ENCODE measurements at regions not wholly inside any gene's neighbourhood (a gene's known extent, or its start where the extent isn't known, plus 50 kb on each side); places are given as distances from the start of the nearest gene placed in this dataset.

GRCh38 chr6:43940393-43941087, 170.5 kb downstream of the VEGFA start:
- intact Hi-C loops (cut with DNase I) = no loop called here
- Histone ChIP-seq H3K9me3 (no peaks in the 10 kb centered on the region), H3K4me1 (peaks cover 13% of the 10 kb centered on the region), H3K27me3 (ENCODE audit: insufficient read depth in 3 of 3, low read length in 2 of 3) (no peaks in the 10 kb centered on the region), H3K4me3 (no peak overlapping the region), H3K36me3 (ENCODE audit: insufficient read depth in 1 of 2, low read depth in 1 of 2) (no peaks in the 10 kb centered on the region), H3K27ac (no peak overlapping the region)
- ATAC-seq (no peak), DNase-seq (no peak)
- TF ChIP-seq CTCF (IDR thresholded peaks at IDR 0.05) = no peak
- 86 to 88% (median 87%) methylated on average over 10 of the region's 10 CpGs for WGBS, 3 donors

GRCh38 chr6:43940071-43940392, 170.0 kb downstream of the VEGFA start:
- H3K9me3 ChIP-seq = no peaks in the 10 kb centered on the region
- DNase-seq = no peak
- ATAC-seq = no peak
- no peaks in the 10 kb centered on the region for H3K27me3 ChIP-seq (ENCODE audit: insufficient read depth in 3 of 3, low read length in 2 of 3)
- no peaks in the 10 kb centered on the region for H3K36me3 ChIP-seq (ENCODE audit: insufficient read depth in 1 of 2, low read depth in 1 of 2)
- H3K4me3 ChIP-seq = no peak overlapping the region
- peaks cover 13% of the 10 kb centered on the region for H3K4me1 ChIP-seq
- intact Hi-C loops (cut with DNase I) = no loop called here
- 48 to 75% (median 71%) methylated on average over 2 of the region's 2 CpGs for WGBS, 3 donors
- no peak for TF ChIP-seq CTCF (IDR thresholded peaks at IDR 0.05)
- no peak overlapping the region for H3K27ac ChIP-seq

DNA sequence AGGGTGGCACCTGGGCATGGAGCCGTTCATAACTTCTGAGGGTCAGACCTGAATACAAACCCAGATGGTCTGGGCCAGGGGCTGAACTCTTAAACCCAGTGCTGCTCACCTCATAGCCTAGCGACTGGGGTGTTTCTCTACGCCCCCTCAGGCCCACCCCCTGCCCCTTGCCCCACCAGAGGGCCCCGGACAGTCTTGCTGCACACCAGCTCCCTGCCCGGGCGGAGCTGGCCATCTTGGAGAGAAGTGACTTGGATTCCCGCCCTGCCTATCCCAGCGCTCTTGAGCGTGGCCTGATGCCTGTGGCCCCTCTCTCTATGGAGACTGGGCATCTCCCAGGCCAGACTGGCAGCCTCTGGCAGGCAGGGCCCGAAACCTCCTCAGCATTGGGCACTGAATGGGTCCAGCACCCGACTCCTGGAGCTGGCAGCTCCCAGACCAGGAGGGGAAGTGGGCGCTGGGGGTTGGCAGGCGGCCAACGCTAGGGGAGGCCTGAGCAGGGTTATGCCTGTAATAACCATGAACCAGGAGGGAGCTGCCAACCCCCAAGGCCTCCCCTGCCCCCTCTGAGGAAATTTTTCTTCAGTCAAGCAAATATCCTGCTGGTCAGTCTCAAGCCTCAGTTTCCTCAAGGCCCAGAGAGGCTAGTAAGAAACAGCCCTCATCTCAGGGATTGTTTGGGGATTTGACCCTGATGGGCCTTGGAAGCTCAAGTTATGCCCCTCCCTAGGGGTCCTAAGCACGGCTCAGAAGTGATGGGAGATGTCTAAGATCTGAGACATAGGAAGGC, 169.5 kb downstream of the VEGFA start:
- no peak for DNase-seq
- Histone ChIP-seq H3K4me3 (no peak overlapping the region), H3K36me3 (ENCODE audit: insufficient read depth in 1 of 2, low read depth in 1 of 2) (no peaks in the 10 kb centered on the region), H3K9me3 (no peaks in the 10 kb centered on the region), H3K27me3 (ENCODE audit: insufficient read depth in 3 of 3, low read length in 2 of 3) (no peaks in the 10 kb centered on the region), H3K27ac (no peak overlapping the region), H3K4me1 (peaks cover 13% of the 10 kb centered on the region)
- no peak for TF ChIP-seq CTCF (IDR thresholded peaks at IDR 0.05)
- ATAC-seq = no peak
- intact Hi-C loops (cut with DNase I) = no loop called here
- 80 to 85% (median 84%) methylated on average over 15 of the region's 15 CpGs for WGBS, 3 donors

GRCh38 chr6:43938178-43939105, 168.4 kb downstream of the VEGFA start:
- WGBS, 3 donors = 88 to 94% (median 92%) methylated on average over 18 of the region's 18 CpGs
- no peak for TF ChIP-seq CTCF (IDR thresholded peaks at IDR 0.05)
- DNase-seq (no peak), ATAC-seq (no peak)
- no peak overlapping the region for H3K4me3 ChIP-seq
- H3K27ac ChIP-seq = no peak overlapping the region
- no peaks in the 10 kb centered on the region for H3K36me3 ChIP-seq (ENCODE audit: insufficient read depth in 1 of 2, low read depth in 1 of 2)
- no peaks in the 10 kb centered on the region for H3K27me3 ChIP-seq (ENCODE audit: insufficient read depth in 3 of 3, low read length in 2 of 3)
- intact Hi-C loops (cut with DNase I) = no loop called here
- peaks cover 13% of the 10 kb centered on the region for H3K4me1 ChIP-seq
- H3K9me3 ChIP-seq = no peaks in the 10 kb centered on the region
